Neuronal stem cell (in vitro differentiated cells): ENCODE measurements at regions not wholly inside any gene's neighbourhood (a gene's known extent, or its start where the extent isn't known, plus 50 kb on each side); places are given as distances from the start of the nearest gene placed in this dataset.
A peak's percentile ranks its signal among the peaks of the same experiment; 100 is the strongest.

Experiments used
- DNase-seq: peaks from one replicate; pipeline ENCODE4 v3.0.0-alpha.2; 2013; ENCODE audit warnings: low spot score
- H2AFZ ChIP-seq: one replicate; pipeline ENCODE4 v1.6.1; 2013; ENCODE audit warnings: mild to moderate bottlenecking, low read length, inconsistent platforms
- H2AK5ac ChIP-seq: 2 replicates; pipeline ENCODE4 v1.6.1; 2013; ENCODE audit warnings: low read depth, mild to moderate bottlenecking, inconsistent platforms, low read length, moderate library complexity, mixed read lengths
- H2BK120ac ChIP-seq: 2 replicates; pipeline ENCODE4 v1.6.1; 2013; ENCODE audit warnings: low read depth, mild to moderate bottlenecking, inconsistent platforms, low read length, moderate library complexity, mixed read lengths
- H2BK12ac ChIP-seq: one replicate; pipeline ENCODE4 v1.6.1; 2013; ENCODE audit warnings: low read length, inconsistent platforms
- H2BK15ac ChIP-seq: 2 replicates; pipeline ENCODE4 v1.6.1; 2013; ENCODE audit warnings: mild to moderate bottlenecking, low read length, inconsistent platforms, mixed read lengths
- H2BK5ac ChIP-seq: one replicate; pipeline ENCODE4 v1.6.1; 2013; ENCODE audit warnings: inconsistent platforms, mild to moderate bottlenecking, low read length, moderate library complexity
- H3K14ac ChIP-seq: one replicate; pipeline ENCODE4 v1.6.1; 2013; ENCODE audit warnings: low read length, inconsistent platforms
- H3K18ac ChIP-seq: 2 replicates; pipeline ENCODE4 v1.6.1; 2013; ENCODE audit warnings: low read length, inconsistent platforms
- H3K23ac ChIP-seq: 2 replicates; pipeline ENCODE4 v1.6.1; 2013; ENCODE audit warnings: low read depth, mild to moderate bottlenecking, mixed read lengths, low read length, inconsistent platforms; ENCODE audit not compliant: poor library complexity
- H3K27ac ChIP-seq: replicated peaks from 3 replicates; pipeline ENCODE4 v1.5.1; 2013; ENCODE audit warnings: low read length, inconsistent platforms
- H3K27me3 ChIP-seq, 3 experiments: 2 replicates each; pipeline ENCODE4 v1.6.1; 2013; ENCODE audit warnings: low read length in 3 of 3, mild to moderate bottlenecking in 2 of 3, inconsistent platforms in 1 of 3, low read depth in 1 of 3, mixed read lengths in 1 of 3, moderate library complexity in 1 of 3; ENCODE audit not compliant: control insufficient read depth in 3 of 3, insufficient read depth in 3 of 3
- H3K36me3 ChIP-seq, 2 donors: replicated peaks in 1 of 2; 2 replicates each; pipeline ENCODE4 v1.6.1; 2013; ENCODE audit warnings: low read length in 2 of 2; ENCODE audit not compliant: control insufficient read depth in 2 of 2, insufficient read depth in 2 of 2
- H3K4ac ChIP-seq: 2 replicates; pipeline ENCODE4 v1.6.1; 2013; ENCODE audit warnings: inconsistent platforms, mild to moderate bottlenecking, low read length, moderate library complexity
- H3K4me1 ChIP-seq, 2 donors: 1 replicate in 1 of 2; 2 replicates in 1 of 2; pipeline ENCODE4 v1.6.1; 2013; ENCODE audit warnings: low read length in 2 of 2, low read depth in 1 of 2; ENCODE audit not compliant: control insufficient read depth in 2 of 2, insufficient read depth in 1 of 2
- H3K4me2 ChIP-seq: one replicate; pipeline ENCODE4 v1.6.1; 2013; ENCODE audit warnings: mild to moderate bottlenecking, low read length, inconsistent platforms; ENCODE audit not compliant: insufficient read depth, poor library complexity, severe bottlenecking
- H3K4me3 ChIP-seq, 2 donors: 2 replicates each; pipeline ENCODE4 v1.5.1; 2013; ENCODE audit warnings: low read length in 2 of 2, mild to moderate bottlenecking in 2 of 2, inconsistent platforms in 1 of 2, moderate library complexity in 1 of 2
- H3K79me1 ChIP-seq: one replicate; pipeline ENCODE4 v1.6.1; 2013; ENCODE audit warnings: low read depth, mild to moderate bottlenecking, inconsistent platforms, low read length, moderate library complexity
- H3K9ac ChIP-seq: one replicate; pipeline ENCODE4 v1.6.1; 2013; ENCODE audit warnings: mild to moderate bottlenecking, low read depth, low read length, inconsistent platforms; ENCODE audit not compliant: poor library complexity
- H3K9me3 ChIP-seq, 2 donors: replicated peaks in 1 of 2; 2 replicates each; pipeline versions ENCODE3 to v1.6.1; 2013; ENCODE audit warnings: low read length in 2 of 2, mild to moderate bottlenecking in 2 of 2, inconsistent platforms in 1 of 2, low read depth in 1 of 2, mixed read lengths in 1 of 2, moderate library complexity in 1 of 2; ENCODE audit not compliant: control insufficient read depth in 2 of 2, insufficient read depth in 1 of 2
- H4K8ac ChIP-seq: one replicate; pipeline ENCODE4 v1.6.1; 2013; ENCODE audit warnings: low read depth, mild to moderate bottlenecking, inconsistent platforms, low read length, moderate library complexity
- H4K91ac ChIP-seq: one replicate; pipeline ENCODE4 v1.6.1; 2013; ENCODE audit warnings: low read length, low read depth, mild to moderate bottlenecking, inconsistent platforms; ENCODE audit not compliant: poor library complexity
- WGBS, 2 donors: extraction: QIAGEN DNeasy Blood & Tissue Kit; methylation state at CpG; one replicate each; pipeline ENCODE4 v1.1.7; 2013; ENCODE audit warnings: missing lambda C conversion rate in 2 of 2, mixed read lengths in 1 of 2; ENCODE audit not compliant: insufficient read length in 2 of 2, insufficient replicate concordance in 1 of 2; ENCODE audit errors: extremely low coverage in 2 of 2; 5-methylcytosine and 5-hydroxymethylcytosine counted together

GRCh38 chr7:47724335-47724982 is 142.5 kb upstream of the TNS3 start:
- Histone ChIP-seq H2BK12ac (peak overlapping the region; percentile 49), H3K18ac (peak overlapping the region; percentile 90), H3K4me3 (no peak overlapping the region), H3K4ac (peak overlapping the region; percentile 91), H4K91ac (no peak overlapping the region), H3K4me1 (peaks cover 9 to 17% of the 10 kb centered on the region in 2 donors), H2BK15ac (peak overlapping the region; percentile 99), H3K27me3 (no peaks in the 10 kb centered on the region), H3K9me3 (no peaks in the 10 kb centered on the region), H3K9ac (no peak overlapping the region), H3K4me2 (no peak overlapping the region), H2AK5ac (peak overlapping the region; percentile 95), H3K36me3 (peaks cover 0 to 2% of the 10 kb centered on the region in 2 donors), H2BK120ac (no peak overlapping the region), H3K79me1 (no peaks in the 10 kb centered on the region), H4K8ac (peak overlapping the region; percentile 94), H3K23ac (peak overlapping the region; percentile 66), H3K14ac (no peak overlapping the region), H2BK5ac (peak overlapping the region; percentile 90), H3K27ac (peak overlapping the region; percentile 40), H2AFZ (peak overlapping the region; percentile 14)
- WGBS, 2 donors: no CpG with 5 or more reads among the region's 12 CpGs
- DNase-seq: no peak

- no peak overlapping the region for H2AFZ ChIP-seq
- no peak overlapping the region for H3K4me2 ChIP-seq
- H3K14ac ChIP-seq: no peak overlapping the region
- no peak overlapping the region for H2BK120ac ChIP-seq
- H3K9me3 ChIP-seq: no peaks in the 10 kb centered on the region
- peak overlapping the region; percentile 43 for H2BK12ac ChIP-seq
- H4K8ac ChIP-seq: peak overlapping the region; percentile 77
- no peak overlapping the region for H3K4ac ChIP-seq
- DNase-seq: no peak
- H3K23ac ChIP-seq: no peak overlapping the region
- H3K4me3 ChIP-seq: no peak overlapping the region
- no CpG with 5 or more reads among the region's 8 CpGs for WGBS, 2 donors
- H2AK5ac ChIP-seq: peak overlapping the region; percentile 29
- peak overlapping the region; percentile 40 for H2BK15ac ChIP-seq
- H3K4me1 ChIP-seq: peaks cover 9 to 13% of the 10 kb centered on the region in 2 donors
- H3K79me1 ChIP-seq: no peaks in the 10 kb centered on the region
- no peaks in the 10 kb centered on the region for H3K27me3 ChIP-seq
- H3K36me3 ChIP-seq: no peaks in the 10 kb centered on the region
- no peak overlapping the region for H4K91ac ChIP-seq
- no peak overlapping the region for H3K9ac ChIP-seq
- peak overlapping the region; percentile 68 for H3K18ac ChIP-seq
- no peak overlapping the region for H3K27ac ChIP-seq
- no peak overlapping the region for H2BK5ac ChIP-seq
Observed at GRCh38 chr7:47722126-47722525, 140.2 kb upstream of the TNS3 start.

- H3K9me3 ChIP-seq: no peaks in the 10 kb centered on the region
- no peak overlapping the region for H3K4ac ChIP-seq
- no peak overlapping the region for H2BK12ac ChIP-seq
- no peak for DNase-seq
- no peak overlapping the region for H3K18ac ChIP-seq
- H3K27ac ChIP-seq: no peak overlapping the region
- H3K36me3 ChIP-seq: no peaks in the 10 kb centered on the region
- H3K27me3 ChIP-seq: no peaks in the 10 kb centered on the region
- H2AK5ac ChIP-seq: no peak overlapping the region
- H2BK15ac ChIP-seq: peak overlapping the region; percentile 40
- no peak overlapping the region for H3K9ac ChIP-seq
- H3K4me2 ChIP-seq: no peak overlapping the region
- H2BK5ac ChIP-seq: no peak overlapping the region
- H3K23ac ChIP-seq: no peak overlapping the region
- no peak overlapping the region for H2BK120ac ChIP-seq
- no peak overlapping the region for H2AFZ ChIP-seq
- no CpG with 5 or more reads among the region's 9 CpGs for whole genome bisulfite sequencing, 2 donors
- no peak overlapping the region for H4K8ac ChIP-seq
- H3K4me1 ChIP-seq: peaks cover 9 to 13% of the 10 kb centered on the region in 2 donors
- H3K79me1 ChIP-seq: no peaks in the 10 kb centered on the region
- H4K91ac ChIP-seq: no peak overlapping the region
- H3K4me3 ChIP-seq: no peak overlapping the region
- H3K14ac ChIP-seq: no peak overlapping the region
Observed at GRCh38 chr7:47721670-47722069, 139.8 kb upstream of the TNS3 start.

- no CpG with 5 or more reads among the region's 8 CpGs for WGBS, 2 donors
- H3K18ac ChIP-seq: peak overlapping the region; percentile 44
- H3K23ac ChIP-seq: no peak overlapping the region
- H4K91ac ChIP-seq: no peak overlapping the region
- no peak overlapping the region for H3K4me3 ChIP-seq
- peak overlapping the region; percentile 56 for H2AK5ac ChIP-seq
- H2BK120ac ChIP-seq: no peak overlapping the region
- H3K14ac ChIP-seq: no peak overlapping the region
- no peak overlapping the region for H4K8ac ChIP-seq
- no peaks in the 10 kb centered on the region for H3K9me3 ChIP-seq
- no peaks in the 10 kb centered on the region for H3K79me1 ChIP-seq
- no peaks in the 10 kb centered on the region for H3K36me3 ChIP-seq
- no peak overlapping the region for H3K4ac ChIP-seq
- peak overlapping the region; percentile 62 for H2BK15ac ChIP-seq
- H2AFZ ChIP-seq: no peak overlapping the region
- no peak overlapping the region for H3K9ac ChIP-seq
- no peak overlapping the region for H3K4me2 ChIP-seq
- H3K27me3 ChIP-seq: no peaks in the 10 kb centered on the region
- no peak overlapping the region for H3K27ac ChIP-seq
- H3K4me1 ChIP-seq: peaks cover 9 to 13% of the 10 kb centered on the region in 2 donors
- H2BK12ac ChIP-seq: no peak overlapping the region
- DNase-seq: no peak
- no peak overlapping the region for H2BK5ac ChIP-seq
Observed at GRCh38 chr7:47720907-47721244, 139.0 kb upstream of the TNS3 start.
